HG02642 (cell line): ENCODE measurements at regions not wholly inside any gene's neighbourhood (a gene's known extent, or its start where the extent isn't known, plus 50 kb on each side); places are given as distances from the start of the nearest gene placed in this dataset.

Source experiments
- ATAC-seq: cut with Tn5 transposase; IDR thresholded peaks from one replicate; pipeline ENCODE4 v1.9.1; 2021; ENCODE audit warnings: mild to moderate bottlenecking; ENCODE audit not compliant: unreplicated experiment, poor library complexity

DNA sequence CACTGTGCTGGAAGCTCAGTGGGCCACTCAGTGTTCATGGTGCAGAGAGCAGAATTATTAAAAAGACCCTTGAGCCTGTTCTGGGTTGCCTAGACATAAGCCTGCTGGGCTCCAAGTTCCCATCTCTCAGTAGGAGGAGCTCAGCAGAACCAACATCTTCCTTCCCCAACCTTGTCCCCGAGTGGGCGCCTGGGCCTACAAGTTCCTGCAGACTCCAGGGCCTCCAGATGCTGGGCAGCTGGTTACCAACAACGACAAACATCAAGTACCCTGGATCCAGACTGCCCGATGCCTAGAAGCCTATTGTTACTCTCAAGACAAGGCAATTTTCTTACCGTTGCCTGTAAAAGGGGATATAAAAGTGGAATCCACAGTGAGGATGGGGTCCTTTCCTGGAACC is 214.2 kb downstream of the HAUS1 start:
- ATAC-seq: no peak

DNA sequence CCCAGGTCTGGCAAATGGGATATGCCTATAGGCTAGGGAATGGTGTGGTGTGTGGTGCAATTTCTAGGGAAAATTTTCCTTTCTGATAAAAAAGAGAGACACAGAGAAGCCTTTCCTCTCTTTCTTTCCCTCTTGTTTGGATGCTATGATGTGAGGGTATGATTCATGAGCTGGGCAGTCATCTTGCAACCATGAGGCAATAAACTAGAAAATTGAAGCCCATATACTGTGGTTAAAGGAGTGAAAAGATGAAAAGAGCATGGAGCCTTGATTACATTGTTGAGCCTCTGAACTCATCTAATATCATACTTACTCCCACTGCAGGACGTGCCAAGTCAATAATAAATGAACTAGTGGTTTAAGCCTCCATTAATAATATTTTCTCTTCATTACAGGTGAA is 215.6 kb downstream of the HAUS1 start:
- no peak for ATAC-seq

- no peak for ATAC-seq
These were observed 216.1 kb downstream of the HAUS1 start for GRCh38 chr18:46320297-46320696.

GRCh38 chr18:46320928-46321711 is 216.9 kb downstream of the HAUS1 start:
- ATAC-seq: no peak

DNA sequence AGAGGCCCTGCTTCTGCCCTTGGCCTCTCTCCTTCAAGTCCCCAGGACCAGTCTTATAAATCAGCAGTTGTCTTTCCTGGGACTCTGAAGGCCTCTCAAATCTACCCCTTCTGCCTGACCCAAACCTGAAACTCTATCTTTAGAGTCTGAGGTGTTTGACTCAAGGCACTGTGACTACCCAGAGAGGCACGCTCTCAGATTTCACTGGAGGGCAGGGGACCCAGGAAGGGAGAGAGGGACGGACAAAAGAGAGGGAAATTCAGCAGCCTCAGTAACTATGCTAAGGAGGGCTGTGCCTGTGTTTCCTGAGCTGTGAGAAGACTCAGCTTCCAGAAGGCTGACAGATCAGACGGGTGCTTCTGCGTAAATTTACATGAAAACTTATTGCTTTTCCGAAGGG is 217.8 kb downstream of the HAUS1 start:
- no peak for ATAC-seq

DNA sequence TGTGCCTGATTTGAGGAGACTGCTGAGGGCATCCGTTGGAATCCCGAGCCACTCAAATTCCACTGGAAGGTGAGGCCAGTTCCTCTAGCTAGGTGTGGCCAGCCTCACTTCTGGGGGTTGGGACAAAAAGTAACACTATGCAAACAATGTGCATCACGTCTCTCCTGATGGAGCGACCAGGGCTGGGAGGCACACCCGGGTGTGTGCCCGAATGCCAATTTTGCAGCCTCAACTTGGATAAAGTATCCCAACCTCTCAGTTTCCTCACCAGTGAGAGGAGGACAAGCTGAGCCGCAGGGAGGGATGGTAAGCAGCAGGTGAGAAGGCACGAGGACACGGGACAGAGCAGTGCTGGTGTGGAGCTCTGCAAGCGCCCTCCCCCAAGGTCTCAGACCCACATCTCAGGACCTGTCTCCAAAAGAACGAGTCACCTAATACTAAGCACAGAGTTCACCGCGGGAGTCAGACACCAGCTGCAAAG is 218.3 kb downstream of the HAUS1 start:
- no peak for ATAC-seq

DNA sequence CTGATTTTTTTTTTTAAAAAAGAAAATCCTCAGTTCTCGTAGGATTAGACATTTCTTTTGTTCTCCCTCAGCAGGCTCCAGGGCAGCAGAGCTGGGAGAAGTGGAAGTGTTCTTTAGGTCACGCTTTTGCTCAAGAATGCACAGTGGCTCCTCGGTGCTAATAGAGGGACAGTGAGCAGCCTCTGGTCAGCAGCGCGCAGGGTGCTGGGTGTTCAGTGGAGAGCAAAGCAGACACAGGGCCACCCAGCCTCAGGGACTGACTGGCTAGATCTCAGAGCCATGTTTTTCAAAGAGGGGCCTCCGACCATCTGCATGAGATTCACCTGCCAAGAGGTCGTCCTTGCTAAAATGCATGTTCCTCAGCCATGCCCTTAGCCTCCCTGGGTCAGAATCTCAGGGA is 218.8 kb downstream of the HAUS1 start:
- ATAC-seq: no peak

DNA sequence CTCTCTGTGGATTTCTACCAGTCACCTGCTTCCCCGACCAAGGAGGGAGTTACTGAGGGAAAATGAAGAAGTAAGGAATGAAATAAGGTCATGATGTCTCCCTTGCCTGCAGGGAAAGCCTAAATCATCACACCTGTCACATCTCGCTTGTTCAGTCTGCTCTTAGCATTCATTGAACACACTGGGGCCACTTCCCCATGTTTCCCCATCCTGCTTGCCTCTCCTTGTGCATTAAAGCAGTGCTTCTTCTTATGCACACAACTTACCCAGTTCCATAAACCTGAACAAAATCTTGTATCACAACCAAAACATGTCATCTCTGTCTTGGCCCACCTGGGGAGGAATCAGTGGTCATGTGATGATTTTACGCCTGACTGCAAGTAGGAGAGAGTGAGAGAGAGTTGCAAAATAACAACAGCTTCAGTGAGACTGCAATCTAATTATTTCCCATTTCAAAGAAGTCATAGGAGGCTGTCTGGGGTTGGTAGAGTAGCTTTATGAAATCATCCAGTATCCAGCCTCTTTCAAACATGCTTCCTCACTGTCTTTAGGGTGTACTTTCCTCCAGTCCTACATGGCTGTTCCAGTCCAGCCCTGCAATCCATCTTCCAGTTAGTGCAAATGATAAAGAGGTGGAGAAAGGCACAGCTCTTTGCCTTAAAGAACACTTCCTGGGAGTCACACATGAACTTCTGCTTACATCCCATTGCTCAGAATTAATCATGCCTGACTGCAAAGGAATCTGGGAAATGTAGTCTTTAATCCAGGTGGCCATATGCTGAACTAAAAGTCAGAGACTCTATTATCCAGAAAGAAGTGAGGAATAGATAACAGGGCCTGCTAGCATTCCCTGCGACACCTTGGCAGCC is 220.1 kb downstream of the HAUS1 start:
- no peak for ATAC-seq

GRCh38 chr18:46325895-46326294 is 221.7 kb downstream of the HAUS1 start:
- no peak for ATAC-seq

- ATAC-seq: no peak
These were observed 225.6 kb downstream of the HAUS1 start for GRCh38 chr18:46329736-46330246.

- no peak for ATAC-seq
These were observed 227.1 kb downstream of the HAUS1 start for GRCh38 chr18:46331316-46331715.

GRCh38 chr18:46332286-46332801 is 228.2 kb downstream of the HAUS1 start:
- no peak for ATAC-seq

DNA sequence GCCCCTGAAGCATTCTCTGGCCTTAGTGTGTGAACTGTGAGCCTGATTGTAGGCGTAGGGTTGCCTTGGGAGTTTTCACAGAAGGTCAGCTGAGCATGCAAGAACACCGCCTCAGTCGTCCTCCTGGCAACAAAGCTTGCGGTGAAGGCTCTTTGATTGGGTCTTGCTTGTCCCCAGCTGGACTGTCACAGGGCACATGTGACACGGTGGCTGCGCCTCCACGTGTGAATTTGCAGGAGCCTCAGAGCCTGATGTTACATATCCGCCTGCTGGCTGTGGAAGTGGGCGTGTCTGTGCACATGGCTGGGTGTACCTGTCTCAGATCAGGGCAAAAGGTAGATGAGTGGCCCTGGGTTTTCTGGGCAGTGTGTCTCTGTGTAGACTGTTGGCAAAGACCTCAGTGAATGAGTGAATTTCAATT is 228.7 kb downstream of the HAUS1 start:
- no peak for ATAC-seq

DNA sequence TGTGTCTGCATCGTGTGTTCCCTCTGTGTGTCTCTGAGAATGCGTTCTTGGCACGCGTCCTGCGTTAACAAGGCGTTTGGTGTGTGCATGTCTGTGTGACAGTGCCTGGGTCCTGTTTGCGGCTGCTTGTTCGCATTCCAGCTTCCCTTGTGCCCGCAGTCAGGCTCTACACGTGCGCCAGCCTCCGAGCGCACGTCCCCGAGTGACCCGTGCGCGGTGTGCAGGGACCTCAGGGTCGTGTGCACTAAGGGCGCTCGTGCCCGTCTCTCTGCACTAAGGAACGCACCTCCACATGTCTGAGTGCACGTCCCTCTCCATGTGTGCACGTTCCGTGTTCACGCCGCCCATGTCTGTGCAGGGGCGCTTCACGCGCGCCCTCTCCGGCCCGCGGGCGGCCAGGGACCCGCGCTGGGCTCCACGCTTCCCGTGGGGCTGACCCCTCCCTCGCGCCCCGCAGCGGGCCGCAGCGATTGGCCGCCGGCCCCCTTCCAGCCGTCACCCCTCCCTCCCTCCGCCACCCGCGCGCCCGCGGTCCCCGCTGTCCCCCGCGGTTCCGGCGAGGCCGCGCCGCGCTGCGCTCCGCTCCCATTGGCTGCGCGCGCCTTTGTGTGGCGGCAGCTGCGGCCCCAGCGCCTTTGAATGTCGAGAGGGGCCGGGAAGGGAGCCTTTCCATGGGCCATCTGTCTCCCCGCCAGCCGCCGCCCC is 229.4 kb downstream of the HAUS1 start:
- no peak for ATAC-seq

DNA sequence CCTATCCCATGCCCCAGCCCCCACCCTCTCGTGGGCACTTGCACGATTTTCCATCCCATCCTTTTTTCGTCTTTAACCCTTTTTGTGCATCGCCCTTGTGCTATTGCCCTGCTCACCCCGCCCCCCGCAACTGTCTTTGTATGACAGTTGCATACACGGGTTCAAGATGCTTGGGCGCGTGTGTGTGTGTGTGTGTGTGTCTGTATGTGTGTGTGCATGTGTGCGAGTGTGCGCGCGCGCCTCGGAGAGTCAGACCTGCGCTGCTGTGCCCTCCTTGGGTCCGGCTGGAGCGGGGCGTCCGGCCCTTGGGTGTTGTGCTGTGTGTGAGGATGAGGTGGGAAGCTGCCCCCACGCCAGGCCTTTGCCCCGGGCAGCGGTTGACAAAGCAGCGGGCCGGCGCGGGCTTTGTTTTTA is 230.7 kb downstream of the HAUS1 start:
- no peak for ATAC-seq

- ATAC-seq: no peak
These were observed 231.4 kb downstream of the HAUS1 start for GRCh38 chr18:46335534-46336101.

GRCh38 chr18:46336278-46337111 is 232.3 kb downstream of the HAUS1 start:
- ATAC-seq: no peak

GRCh38 chr18:46337271-46337670 is 233.1 kb downstream of the HAUS1 start:
- ATAC-seq: no peak

GRCh38 chr18:46338205-46338604 is 234.0 kb downstream of the HAUS1 start:
- no peak for ATAC-seq
